Neural progenitor cell (in vitro differentiated cells): ENCODE measurements at regions not wholly inside any gene's neighbourhood (a gene's known extent, or its start where the extent isn't known, plus 50 kb on each side); places are given as distances from the start of the nearest gene placed in this dataset.

Experiments
- EZH2 ChIP-seq: fragments of 200-600 bp; sonication (generic); IDR thresholded peaks from 2 replicates; pipeline ENCODE4 v1.6.1; 2017; ENCODE audit warnings: antibody characterized with exemption, mild to moderate bottlenecking, moderate library complexity
- EZH2phosphoT487 ChIP-seq: fragments of 200-600 bp; sonication (generic); IDR thresholded peaks from 2 replicates; pipeline ENCODE4 v1.6.1; 2017; ENCODE audit warnings: antibody characterized with exemption
- TF ChIP-seq, protein P1 (sequence below): fragments of 200-600 bp; sonication (generic); IDR thresholded peaks from 2 replicates; pipeline ENCODE4 v1.5.1; 2017; ENCODE audit warnings: antibody characterized with exemption, mild to moderate bottlenecking

DNA sequence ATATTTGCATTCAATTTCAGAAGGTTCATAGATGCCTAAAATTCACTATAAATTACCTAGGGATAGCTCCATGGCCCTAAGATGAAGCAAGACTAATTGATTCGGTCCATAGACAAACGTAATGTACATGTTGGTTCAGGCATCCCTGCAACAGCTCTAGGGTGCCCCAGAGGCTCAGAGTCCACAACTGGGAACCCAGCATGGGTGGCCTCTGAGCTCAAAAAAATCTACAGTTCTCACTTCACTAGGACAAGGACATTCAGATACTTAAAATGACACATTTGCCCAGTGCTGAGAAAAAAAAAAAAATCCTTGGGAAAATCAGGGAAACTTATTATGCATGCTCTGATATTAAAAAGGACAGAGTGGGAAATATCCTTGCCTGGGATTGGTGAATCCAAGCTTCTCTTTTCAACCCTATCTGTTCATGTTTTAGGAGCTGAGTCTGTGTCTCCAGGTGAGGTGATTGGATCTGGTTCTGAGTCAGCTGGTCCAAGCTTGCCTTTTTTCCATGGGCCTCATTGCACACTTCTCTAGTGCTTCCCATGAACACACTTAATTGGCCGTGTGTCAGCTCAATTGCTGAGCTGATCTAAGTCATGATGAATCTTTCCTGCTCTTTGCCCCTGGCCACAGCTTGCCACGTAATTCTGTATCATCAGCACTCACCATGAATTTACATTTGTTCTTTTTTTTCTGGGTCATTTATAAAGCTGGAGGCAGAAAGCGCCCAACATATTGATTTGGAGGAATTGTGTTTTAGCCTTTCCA lies 116.3 kb upstream of the RCN1 start:
- TF ChIP-seq, protein P1, sequence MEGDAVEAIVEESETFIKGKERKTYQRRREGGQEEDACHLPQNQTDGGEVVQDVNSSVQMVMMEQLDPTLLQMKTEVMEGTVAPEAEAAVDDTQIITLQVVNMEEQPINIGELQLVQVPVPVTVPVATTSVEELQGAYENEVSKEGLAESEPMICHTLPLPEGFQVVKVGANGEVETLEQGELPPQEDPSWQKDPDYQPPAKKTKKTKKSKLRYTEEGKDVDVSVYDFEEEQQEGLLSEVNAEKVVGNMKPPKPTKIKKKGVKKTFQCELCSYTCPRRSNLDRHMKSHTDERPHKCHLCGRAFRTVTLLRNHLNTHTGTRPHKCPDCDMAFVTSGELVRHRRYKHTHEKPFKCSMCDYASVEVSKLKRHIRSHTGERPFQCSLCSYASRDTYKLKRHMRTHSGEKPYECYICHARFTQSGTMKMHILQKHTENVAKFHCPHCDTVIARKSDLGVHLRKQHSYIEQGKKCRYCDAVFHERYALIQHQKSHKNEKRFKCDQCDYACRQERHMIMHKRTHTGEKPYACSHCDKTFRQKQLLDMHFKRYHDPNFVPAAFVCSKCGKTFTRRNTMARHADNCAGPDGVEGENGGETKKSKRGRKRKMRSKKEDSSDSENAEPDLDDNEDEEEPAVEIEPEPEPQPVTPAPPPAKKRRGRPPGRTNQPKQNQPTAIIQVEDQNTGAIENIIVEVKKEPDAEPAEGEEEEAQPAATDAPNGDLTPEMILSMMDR, result no peak
- TF ChIP-seq EZH2 (no peak), EZH2phosphoT487 (no peak)
